HG02588 (cell line): ENCODE measurements at regions not wholly inside any gene's neighbourhood (a gene's known extent, or its start where the extent isn't known, plus 50 kb on each side); places are given as distances from the start of the nearest gene placed in this dataset.

ENCODE experiments used
- ATAC-seq: cut with Tn5 transposase; IDR thresholded peaks from one replicate; pipeline ENCODE4 v1.9.1; 2021; ENCODE audit warnings: mild to moderate bottlenecking, moderate library complexity; ENCODE audit not compliant: unreplicated experiment

DNA sequence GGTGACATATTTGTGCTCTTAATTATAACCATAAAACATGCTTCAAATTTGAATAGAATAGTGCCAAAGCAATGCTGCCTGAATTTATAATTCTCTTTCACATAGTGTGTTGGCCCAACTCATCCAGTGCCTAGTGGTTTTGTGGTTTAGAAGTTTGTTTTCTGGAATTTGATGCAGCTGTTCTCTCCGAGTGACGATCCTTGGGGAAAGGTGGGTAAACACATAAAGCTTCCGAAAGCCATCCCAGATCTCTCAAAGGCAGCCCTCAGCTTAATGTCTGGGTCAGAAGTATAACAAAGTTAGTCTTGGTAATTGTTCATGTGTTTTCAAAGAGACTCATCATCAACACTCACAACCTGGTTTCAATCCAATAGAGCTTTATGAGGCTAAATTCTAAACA lies 235.6 kb upstream of the CDH2 start:
- ATAC-seq: no peak

DNA sequence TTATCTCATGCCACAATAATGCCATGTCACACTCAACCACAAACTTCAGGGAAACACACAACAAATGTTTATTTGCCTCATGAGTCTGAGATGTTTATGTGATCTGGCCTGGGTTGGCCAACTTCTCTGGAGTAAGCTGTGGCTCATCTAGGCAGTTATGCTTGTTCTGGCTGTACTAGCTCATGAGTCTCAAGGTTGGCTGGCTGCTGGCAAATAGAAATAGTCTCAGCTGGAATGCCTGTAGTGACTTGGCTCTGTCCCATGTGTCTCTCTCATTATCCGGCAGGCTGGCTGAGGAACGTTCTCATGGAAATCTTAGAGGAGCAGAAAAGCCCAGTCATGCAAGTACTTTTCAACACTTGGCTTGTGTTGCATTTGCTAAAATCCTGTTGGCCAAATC lies 234.9 kb upstream of the CDH2 start:
- no peak for ATAC-seq

DNA sequence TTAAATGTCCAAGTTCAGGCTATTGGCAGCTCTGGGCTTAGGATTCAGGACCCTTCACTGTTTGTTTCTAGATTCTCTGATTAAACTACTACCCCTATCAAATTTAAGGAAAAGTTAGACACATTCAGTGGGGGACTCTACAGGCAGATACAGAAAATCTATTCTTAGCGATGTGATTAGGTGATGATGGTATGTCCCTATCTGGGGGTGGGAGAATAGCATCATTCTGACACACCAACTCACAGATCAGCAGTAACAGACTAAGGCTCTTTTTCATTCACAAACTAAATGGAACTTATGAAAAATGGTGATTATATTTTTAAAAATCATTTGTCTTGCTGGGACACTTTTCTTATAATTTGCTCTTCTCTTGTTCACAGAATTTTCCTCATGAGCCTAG lies 232.9 kb upstream of the CDH2 start:
- no peak for ATAC-seq

DNA sequence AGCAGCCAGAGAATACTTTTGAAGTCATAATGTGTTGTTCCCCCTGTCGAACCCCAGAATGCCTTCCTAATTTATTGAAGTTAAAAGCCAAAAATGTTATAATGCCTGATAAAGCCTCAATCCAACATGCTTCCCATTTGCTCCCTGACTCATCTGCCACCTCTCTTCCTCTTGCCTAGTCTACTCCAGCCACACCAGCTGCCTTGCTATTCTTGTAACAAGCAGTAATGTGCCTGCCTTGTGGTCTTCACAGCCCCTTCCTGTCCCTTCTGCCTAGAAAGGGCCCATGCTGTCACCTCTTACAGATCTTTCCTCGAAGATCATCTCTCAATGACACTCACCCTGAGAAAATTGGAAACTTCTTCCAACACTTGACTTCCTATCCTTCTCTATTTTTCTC lies 231.6 kb upstream of the CDH2 start:
- ATAC-seq: no peak

DNA sequence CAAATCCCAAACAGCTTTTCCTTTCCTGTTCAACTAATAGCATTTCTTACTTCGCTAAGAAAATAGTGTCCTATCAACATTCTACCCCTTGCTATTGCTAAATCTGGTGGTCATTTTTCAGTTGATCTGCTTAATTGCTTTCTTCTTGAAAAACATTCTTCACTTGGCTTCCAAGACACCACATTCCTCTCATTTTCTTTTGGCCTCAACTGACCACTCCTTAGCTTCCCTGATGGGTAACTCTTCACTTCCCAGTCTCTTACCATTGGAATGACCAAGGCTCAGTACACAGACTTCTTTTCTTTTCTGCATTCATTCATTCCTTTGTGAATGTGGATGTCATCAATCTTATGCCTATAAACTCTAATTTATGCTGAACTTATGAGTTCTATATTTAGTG lies 230.8 kb upstream of the CDH2 start:
- ATAC-seq: no peak

DNA sequence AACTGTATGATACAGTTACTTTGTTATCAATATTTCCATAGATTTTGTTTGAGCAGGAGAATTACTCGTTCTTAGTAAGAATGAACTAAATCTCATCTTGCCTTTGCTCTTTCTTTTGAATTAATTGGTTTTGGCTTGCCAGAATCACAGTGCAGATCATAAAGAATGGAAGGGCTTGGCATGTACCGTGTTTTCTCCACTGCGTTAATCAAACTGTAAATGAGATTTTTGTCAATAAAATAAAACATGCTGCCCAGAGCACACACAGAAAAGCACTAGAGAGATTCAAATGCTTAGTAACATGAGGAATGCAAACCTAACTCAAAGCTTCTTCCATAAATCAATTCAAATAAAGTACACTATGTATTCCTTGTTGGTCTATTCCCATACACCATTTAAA lies 229.6 kb upstream of the CDH2 start:
- ATAC-seq: no peak

GRCh38 chr18:28404694-28405093 lies 227.8 kb upstream of the CDH2 start:
- ATAC-seq: no peak

- ATAC-seq: no peak
Observed at GRCh38 chr18:28399781-28400362, 222.9 kb upstream of the CDH2 start.

DNA sequence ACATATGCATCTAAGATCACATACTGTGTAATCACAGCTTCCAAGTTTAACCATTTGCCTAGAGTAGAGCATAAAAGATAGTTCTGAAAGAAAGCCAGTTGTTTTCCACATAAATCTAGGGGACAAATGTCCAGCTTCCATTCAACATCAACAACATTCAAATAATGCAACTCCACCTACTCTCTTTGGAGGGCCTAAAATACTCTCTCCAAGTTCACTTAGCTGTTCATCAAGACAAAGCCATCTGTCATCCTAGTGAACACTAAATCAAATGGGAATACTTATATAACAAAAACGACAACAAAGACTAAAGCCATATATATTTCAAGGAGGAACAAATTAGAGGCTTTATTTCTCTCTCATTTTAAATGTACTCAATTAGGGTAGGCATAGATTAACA lies 221.5 kb upstream of the CDH2 start:
- ATAC-seq: no peak

DNA sequence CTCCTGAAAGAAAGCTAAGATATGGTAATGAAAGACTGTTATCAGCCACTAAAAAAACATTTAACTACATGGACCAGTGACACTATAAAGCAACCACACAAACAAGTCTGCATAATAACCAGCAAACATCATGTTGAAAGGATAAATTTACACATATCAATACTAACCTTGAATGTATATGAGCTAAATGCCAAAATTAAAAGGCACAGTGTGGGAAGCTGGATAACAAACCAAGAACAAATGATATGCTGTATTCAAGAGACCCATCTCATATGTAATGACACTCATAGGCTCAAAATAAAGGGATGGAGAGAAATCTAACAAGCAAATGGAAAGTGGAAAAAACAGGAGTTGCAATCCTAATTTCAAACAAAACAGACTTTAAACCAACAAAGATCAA lies 213.1 kb upstream of the CDH2 start:
- no peak for ATAC-seq

GRCh38 chr18:28382215-28382879 lies 205.4 kb upstream of the CDH2 start:
- ATAC-seq: no peak

- ATAC-seq: no peak
Observed at GRCh38 chr18:28372186-28372585, 195.3 kb upstream of the CDH2 start.

DNA sequence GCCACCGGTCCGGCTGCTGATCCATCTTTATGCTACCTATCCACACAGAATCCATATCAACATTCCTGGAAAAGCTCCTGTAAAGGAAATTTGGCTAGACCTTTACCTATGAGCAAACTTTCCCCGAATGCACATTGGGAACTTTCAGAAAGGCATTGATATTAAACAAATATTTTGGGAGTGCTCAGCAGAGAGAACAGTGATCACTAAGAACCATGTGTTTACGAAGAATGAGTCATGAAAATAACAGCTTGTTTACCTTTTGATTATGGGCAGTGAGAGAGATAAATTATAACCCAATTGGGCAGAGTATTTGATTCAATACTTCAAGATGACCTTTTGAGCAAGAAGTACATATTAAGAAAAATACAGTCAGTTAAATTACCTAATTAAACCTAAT lies 189.7 kb upstream of the CDH2 start:
- no peak for ATAC-seq

- no peak for ATAC-seq
Observed at GRCh38 chr18:28365411-28365831, 188.5 kb upstream of the CDH2 start.

- ATAC-seq: no peak
Observed at GRCh38 chr18:28363124-28363523, 186.2 kb upstream of the CDH2 start.

GRCh38 chr18:28359176-28359575 lies 182.2 kb upstream of the CDH2 start:
- no peak for ATAC-seq

- ATAC-seq: no peak
Observed at GRCh38 chr18:28357766-28358401, 181.0 kb upstream of the CDH2 start.

GRCh38 chr18:28350821-28351220 lies 173.9 kb upstream of the CDH2 start:
- ATAC-seq: no peak

DNA sequence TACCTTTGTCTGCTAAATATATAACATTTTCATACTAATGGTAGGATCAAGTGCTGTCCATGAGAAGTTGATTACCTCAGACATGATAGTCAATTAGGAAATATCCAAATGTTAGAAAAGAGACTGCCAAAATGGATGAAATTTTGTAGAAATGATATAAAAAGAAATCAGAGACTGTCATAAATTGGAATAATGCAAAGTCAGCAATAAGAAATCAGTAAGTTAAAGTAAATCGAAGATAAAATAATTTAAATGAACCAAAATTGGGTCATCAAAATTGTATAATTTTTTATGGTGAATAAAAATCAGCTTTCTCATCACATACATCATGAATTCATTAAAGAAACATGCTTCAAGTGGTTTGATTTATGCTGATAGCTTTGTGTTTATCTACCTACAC lies 165.3 kb upstream of the CDH2 start:
- ATAC-seq: no peak

GRCh38 chr18:28338316-28338715 lies 161.4 kb upstream of the CDH2 start:
- no peak for ATAC-seq

GRCh38 chr18:28334516-28334915 lies 157.6 kb upstream of the CDH2 start:
- ATAC-seq: no peak

GRCh38 chr18:28332071-28332470 lies 155.1 kb upstream of the CDH2 start:
- no peak for ATAC-seq

- no peak for ATAC-seq
Observed at GRCh38 chr18:28331551-28331950, 154.6 kb upstream of the CDH2 start.
